H9 (cell line): ENCODE measurements at regions not wholly inside any gene's neighbourhood (a gene's known extent, or its start where the extent isn't known, plus 50 kb on each side); places are given as distances from the start of the nearest gene placed in this dataset.

Source experiments
- DNase-seq: peaks from one replicate; pipeline ENCODE4 v3.0.0-alpha.2; 2017
- H2AFZ ChIP-seq: one replicate; pipeline ENCODE4 v1.6.1; 2013; ENCODE audit warnings: mild to moderate bottlenecking, low read length, control low read depth, moderate library complexity
- H2AK5ac ChIP-seq: 2 replicates; pipeline ENCODE4 v1.6.1; 2013; ENCODE audit warnings: low read length, control low read depth, mixed read lengths; ENCODE audit not compliant: insufficient read length
- H2BK120ac ChIP-seq: one replicate; pipeline ENCODE4 v1.6.1; 2013; ENCODE audit warnings: low read depth, mild to moderate bottlenecking, low read length, control low read depth, inconsistent platforms; ENCODE audit not compliant: poor library complexity, severe bottlenecking
- H2BK12ac ChIP-seq: 2 replicates; pipeline ENCODE4 v1.6.1; 2013; ENCODE audit warnings: low read length, control low read depth, mixed read lengths, low read depth; ENCODE audit not compliant: insufficient read length
- H2BK15ac ChIP-seq: 2 replicates; pipeline ENCODE4 v1.6.1; 2013; ENCODE audit warnings: low read depth, low read length, control low read depth
- H2BK20ac ChIP-seq: one replicate; pipeline ENCODE4 v1.6.1; 2013; ENCODE audit warnings: low read depth, mild to moderate bottlenecking, low read length, control low read depth, inconsistent platforms; ENCODE audit not compliant: poor library complexity, severe bottlenecking
- H2BK5ac ChIP-seq: 2 replicates; pipeline ENCODE4 v1.6.1; 2013; ENCODE audit warnings: low read length, control low read depth, mixed read lengths; ENCODE audit not compliant: insufficient read length
- H3K14ac ChIP-seq: 2 replicates; pipeline ENCODE4 v1.6.1; 2013; ENCODE audit warnings: low read length, control low read depth; ENCODE audit not compliant: insufficient read depth
- H3K18ac ChIP-seq: 2 replicates; pipeline ENCODE4 v1.6.1; 2013; ENCODE audit warnings: low read depth, mild to moderate bottlenecking, mixed read lengths, low read length, control low read depth; ENCODE audit not compliant: insufficient read length
- H3K23ac ChIP-seq: 2 replicates; pipeline ENCODE4 v1.6.1; 2013; ENCODE audit warnings: low read length, control low read depth, mixed read lengths, low read depth; ENCODE audit not compliant: insufficient read length
- H3K23me2 ChIP-seq: 2 replicates; pipeline ENCODE4 v1.6.1; 2013; ENCODE audit warnings: low read depth, mild to moderate bottlenecking, mixed read lengths, low read length, control low read depth; ENCODE audit not compliant: insufficient read length, poor library complexity, severe bottlenecking
- H3K27ac ChIP-seq: 2 replicates; pipeline ENCODE4 v1.5.1; 2013; ENCODE audit warnings: low read length, control low read depth, mixed read lengths, low read depth; ENCODE audit not compliant: insufficient read length
- H3K27me3 ChIP-seq: 2 replicates; pipeline ENCODE4 v1.6.1; 2013; ENCODE audit warnings: low read length, control low read depth, inconsistent platforms; ENCODE audit not compliant: insufficient read depth
- H3K4ac ChIP-seq: 2 replicates; pipeline ENCODE4 v1.6.1; 2013; ENCODE audit warnings: low read depth, mild to moderate bottlenecking, control low read depth, inconsistent platforms, low read length, moderate library complexity
- H3K4me1 ChIP-seq: 2 replicates; pipeline ENCODE4 v1.6.1; 2013; ENCODE audit warnings: low read length, control low read depth, inconsistent platforms; ENCODE audit not compliant: insufficient read depth
- H3K4me2 ChIP-seq: 2 replicates; pipeline ENCODE4 v1.6.1; 2013; ENCODE audit warnings: low read length, control low read depth, mixed read lengths; ENCODE audit not compliant: insufficient read length, insufficient read depth
- H3K56ac ChIP-seq: 2 replicates; pipeline ENCODE4 v1.6.1; 2013; ENCODE audit warnings: low read depth, mild to moderate bottlenecking, mixed read lengths, low read length, control low read depth; ENCODE audit not compliant: insufficient read length
- H3K79me1 ChIP-seq: 2 replicates; pipeline ENCODE4 v1.6.1; 2013; ENCODE audit warnings: low read depth, mild to moderate bottlenecking, moderate library complexity, low read length, control low read depth, inconsistent platforms; ENCODE audit not compliant: insufficient read depth, poor library complexity, severe bottlenecking
- H3K79me2 ChIP-seq: 2 replicates; pipeline ENCODE4 v1.6.1; 2013; ENCODE audit warnings: low read length, control low read depth, inconsistent platforms; ENCODE audit not compliant: insufficient read depth
- H3K9ac ChIP-seq: 2 replicates; pipeline ENCODE4 v1.6.1; 2013; ENCODE audit warnings: low read length, control low read depth, mixed read lengths; ENCODE audit not compliant: insufficient read length; ENCODE audit errors: extremely low read depth
- H3K9me3 ChIP-seq: one replicate; pipeline ENCODE4 v1.6.1; 2013; ENCODE audit warnings: low read depth, low read length, inconsistent platforms; ENCODE audit not compliant: control insufficient read depth
- H3T11ph ChIP-seq: one replicate; pipeline ENCODE4 v1.6.1; 2013; ENCODE audit warnings: mild to moderate bottlenecking, low read length, control low read depth, inconsistent platforms
- H4K20me1 ChIP-seq: one replicate; pipeline ENCODE4 v1.6.1; 2013; ENCODE audit not compliant: control insufficient read depth, insufficient read length, insufficient read depth
- H4K5ac ChIP-seq: 2 replicates; pipeline ENCODE4 v1.6.1; 2013; ENCODE audit warnings: low read depth, mild to moderate bottlenecking, mixed read lengths, low read length, control low read depth; ENCODE audit not compliant: insufficient read length
- H4K8ac ChIP-seq: replicated peaks from 2 replicates; pipeline ENCODE4 v1.6.1; 2013; ENCODE audit warnings: low read length, control low read depth, mixed read lengths, low read depth; ENCODE audit not compliant: insufficient read length
- H4K91ac ChIP-seq: 2 replicates; pipeline ENCODE4 v1.6.1; 2013; ENCODE audit warnings: low read depth, mild to moderate bottlenecking, moderate library complexity, mixed read lengths, low read length, control low read depth; ENCODE audit not compliant: insufficient read length
- H3K27ac Mint-ChIP-seq, 3 experiments: 2 replicates in 2 of 3; 3 replicates in 1 of 3; pipeline ENCODE4 v1.8.0; 2020 to 2021; ENCODE audit warnings: mixed read lengths in 3 of 3, mild to moderate bottlenecking in 1 of 3, moderate library complexity in 1 of 3
- H3K27me3 Mint-ChIP-seq: 2 replicates; pipeline ENCODE4 v1.8.0; 2021; ENCODE audit warnings: low read depth, mild to moderate bottlenecking, moderate library complexity, mixed read lengths
- H3K36me3 Mint-ChIP-seq, 3 experiments: 2 replicates in 2 of 3; 3 replicates in 1 of 3; pipeline ENCODE4 v1.8.0; 2020 to 2021; ENCODE audit warnings: low read depth in 3 of 3, mixed read lengths in 3 of 3; ENCODE audit not compliant: insufficient read depth in 1 of 3
- H3K4me1 Mint-ChIP-seq, 2 experiments: 2 replicates each; pipeline ENCODE4 v1.8.0; 2020; ENCODE audit warnings: mixed read lengths in 2 of 2
- H3K4me3 Mint-ChIP-seq, 2 experiments: 2 replicates in 1 of 2; 3 replicates in 1 of 2; pipeline ENCODE4 v1.8.0; 2020 to 2021; ENCODE audit warnings: mild to moderate bottlenecking in 2 of 2, mixed read lengths in 2 of 2, moderate library complexity in 1 of 2
- H3K9me3 Mint-ChIP-seq, 2 experiments: 2 replicates in 1 of 2; 3 replicates in 1 of 2; pipeline ENCODE4 v1.8.0; 2020; ENCODE audit warnings: mild to moderate bottlenecking in 2 of 2, mixed read lengths in 2 of 2, moderate library complexity in 1 of 2
- WGBS: extraction: QIAGEN DNeasy Blood & Tissue Kit; methylation state at CpG from one replicate; pipeline ENCODE4 v1.1.7; 2013; ENCODE audit warnings: missing lambda C conversion rate, low lambda C conversion rate, mixed read lengths; ENCODE audit not compliant: insufficient read length; ENCODE audit errors: extremely low coverage; 5-methylcytosine and 5-hydroxymethylcytosine counted together
- TF ChIP-seq, protein P1 (sequence below): fragments of 200-600 bp; sonication (generic); conservative IDR thresholded peaks from 3 replicates; pipeline ENCODE4 v1.8.0; 2021; ENCODE audit warnings: antibody characterized with exemption, mild to moderate bottlenecking

DNA sequence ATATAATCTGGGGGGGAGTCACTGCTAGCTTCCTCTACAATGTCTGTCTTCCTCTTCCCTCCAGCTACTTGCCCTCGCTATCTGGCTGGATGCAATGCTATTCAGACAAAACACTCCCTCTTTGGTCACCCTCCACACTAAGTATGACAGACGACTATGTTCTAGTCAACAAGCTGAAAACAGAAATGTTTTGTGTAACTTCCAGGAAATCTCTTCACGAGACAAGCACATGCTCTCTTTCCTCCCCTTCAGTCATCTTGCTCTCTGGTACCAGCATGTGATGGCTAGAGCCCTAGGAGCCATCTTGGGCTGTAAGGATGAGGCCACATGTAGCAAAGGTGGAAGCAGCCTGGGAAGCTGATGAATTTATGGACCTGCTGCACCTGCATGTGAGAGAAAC lies 151.3 kb downstream of the ARRDC4 start:
- no peak overlapping the region for H2AFZ ChIP-seq

More for the DNA sequence above, 151.3 kb downstream of the ARRDC4 start:
- no peak overlapping the region for H3K4ac ChIP-seq
- H3K79me1 ChIP-seq = no peaks in the 10 kb centered on the region
- no CpG with 5 or more reads among the region's 3 CpGs for WGBS
- Mint-ChIP-seq H3K27me3 (no peaks in the 10 kb centered on the region), H3K4me3 (no peak overlapping the region), H3K9me3 (peaks cover 0 to 4% of the 10 kb centered on the region in 2 experiments; a peak in 1 of 5 replicates), H3K36me3 (no peaks in the 10 kb centered on the region), H3K27ac (no peak overlapping the region), H3K4me1 (no peaks in the 10 kb centered on the region)
- H2BK15ac ChIP-seq = no peak overlapping the region
- H4K20me1 ChIP-seq = no peaks in the 10 kb centered on the region
- no peak overlapping the region for H3K56ac ChIP-seq
- no peak overlapping the region for H4K91ac ChIP-seq
- no peak overlapping the region for H4K5ac ChIP-seq
- no peak overlapping the region for H3K14ac ChIP-seq
- no peak overlapping the region for H3K18ac ChIP-seq
- no peak for DNase-seq
- no peak overlapping the region for H3K4me2 ChIP-seq
- no peak overlapping the region for H3K23ac ChIP-seq
- H2AK5ac ChIP-seq = no peak overlapping the region
- H3T11ph ChIP-seq = no peak overlapping the region
- H2BK5ac ChIP-seq = no peak overlapping the region
- no peak overlapping the region for H4K8ac ChIP-seq
- no peaks in the 10 kb centered on the region for H3K23me2 ChIP-seq
- TF ChIP-seq, protein P1, sequence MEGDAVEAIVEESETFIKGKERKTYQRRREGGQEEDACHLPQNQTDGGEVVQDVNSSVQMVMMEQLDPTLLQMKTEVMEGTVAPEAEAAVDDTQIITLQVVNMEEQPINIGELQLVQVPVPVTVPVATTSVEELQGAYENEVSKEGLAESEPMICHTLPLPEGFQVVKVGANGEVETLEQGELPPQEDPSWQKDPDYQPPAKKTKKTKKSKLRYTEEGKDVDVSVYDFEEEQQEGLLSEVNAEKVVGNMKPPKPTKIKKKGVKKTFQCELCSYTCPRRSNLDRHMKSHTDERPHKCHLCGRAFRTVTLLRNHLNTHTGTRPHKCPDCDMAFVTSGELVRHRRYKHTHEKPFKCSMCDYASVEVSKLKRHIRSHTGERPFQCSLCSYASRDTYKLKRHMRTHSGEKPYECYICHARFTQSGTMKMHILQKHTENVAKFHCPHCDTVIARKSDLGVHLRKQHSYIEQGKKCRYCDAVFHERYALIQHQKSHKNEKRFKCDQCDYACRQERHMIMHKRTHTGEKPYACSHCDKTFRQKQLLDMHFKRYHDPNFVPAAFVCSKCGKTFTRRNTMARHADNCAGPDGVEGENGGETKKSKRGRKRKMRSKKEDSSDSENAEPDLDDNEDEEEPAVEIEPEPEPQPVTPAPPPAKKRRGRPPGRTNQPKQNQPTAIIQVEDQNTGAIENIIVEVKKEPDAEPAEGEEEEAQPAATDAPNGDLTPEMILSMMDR = no peak
- H2BK12ac ChIP-seq = no peak overlapping the region
- H2BK120ac ChIP-seq = no peak overlapping the region
- H3K4me1 ChIP-seq = no peaks in the 10 kb centered on the region
- no peak overlapping the region for H3K9ac ChIP-seq
- no peak overlapping the region for H2BK20ac ChIP-seq
- no peaks in the 10 kb centered on the region for H3K27me3 ChIP-seq
- no peaks in the 10 kb centered on the region for H3K9me3 ChIP-seq
- no peak overlapping the region for H3K27ac ChIP-seq
- no peaks in the 10 kb centered on the region for H3K79me2 ChIP-seq
